ENCODE measurements at regions not wholly inside any gene's neighbourhood (a gene's known extent, or its start where the extent isn't known, plus 50 kb on each side); places are given as distances from the start of the nearest gene placed in this dataset.
"Not testable (repeated sequence)": the region's sequence is repeated elsewhere in the genome, so short reads cannot be mapped to it uniquely, and the experiment has no call there.

DNA sequence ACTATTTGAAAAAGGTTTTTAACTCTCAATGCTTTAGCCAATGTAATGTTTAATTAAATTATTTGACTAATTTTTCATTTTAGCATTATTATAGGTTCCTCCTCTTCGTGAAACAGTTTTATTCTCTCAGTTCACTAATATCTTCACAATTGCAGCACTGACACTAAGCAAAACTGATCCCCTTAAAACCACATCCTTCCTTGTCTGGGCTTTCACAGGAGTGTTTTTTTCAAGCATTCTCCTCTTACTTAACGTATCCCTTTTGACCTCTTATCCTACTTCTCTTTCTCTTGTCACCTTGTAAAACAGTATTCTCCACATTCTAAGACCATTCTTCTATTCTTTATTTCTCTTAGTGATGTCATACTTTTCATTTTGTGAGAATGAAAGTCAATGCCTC, 112.8 kb downstream of the DSC3 start:
- DNase-seq, result no peak

DNA sequence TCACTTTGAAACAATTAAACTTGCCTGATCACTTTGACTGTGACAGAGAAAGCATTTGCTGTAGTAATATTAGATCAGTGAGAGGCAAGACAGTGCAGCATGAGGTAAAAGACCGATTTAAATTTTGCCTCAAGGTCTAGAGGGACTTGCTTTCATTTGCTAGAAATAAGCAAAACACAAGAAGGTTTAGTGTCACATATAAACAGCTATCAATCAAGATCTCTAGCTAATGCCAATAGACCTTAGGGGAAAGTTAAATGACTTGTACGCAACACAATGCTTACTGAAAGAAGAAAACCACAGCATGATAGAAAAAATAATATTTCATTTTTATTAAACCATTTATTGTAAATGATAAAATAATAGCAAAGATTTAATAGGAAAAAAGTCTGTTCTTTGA, 113.5 kb downstream of the DSC3 start:
- no peak for DNase-seq

DNA sequence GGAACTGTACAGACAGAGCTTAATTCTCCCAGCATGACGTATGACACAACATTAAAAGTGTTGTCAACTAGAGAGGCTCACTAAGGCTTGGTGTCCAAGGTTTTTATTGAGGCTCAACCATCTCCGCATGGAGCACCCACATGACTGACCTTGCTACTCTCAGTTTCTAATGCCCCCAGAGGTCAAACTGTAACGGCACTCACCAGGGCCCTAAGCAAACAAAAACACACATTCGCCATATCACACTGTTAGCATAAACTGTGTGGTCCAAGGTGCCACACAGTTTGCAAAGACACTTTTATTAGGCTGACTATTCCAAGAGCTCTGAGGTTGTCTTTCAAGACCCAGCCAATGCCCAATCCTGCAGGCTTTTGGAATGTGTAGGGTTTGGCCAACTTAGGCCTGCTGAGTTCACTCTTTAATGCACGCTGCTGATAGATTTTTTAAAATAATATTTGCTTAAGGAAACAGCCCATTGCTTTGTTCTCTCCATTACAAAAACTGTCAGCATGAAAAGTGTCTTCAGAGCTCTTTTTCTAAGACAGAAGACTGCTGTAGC, 114.9 kb downstream of the DSC3 start:
- DNase-seq, result no peak

DNA sequence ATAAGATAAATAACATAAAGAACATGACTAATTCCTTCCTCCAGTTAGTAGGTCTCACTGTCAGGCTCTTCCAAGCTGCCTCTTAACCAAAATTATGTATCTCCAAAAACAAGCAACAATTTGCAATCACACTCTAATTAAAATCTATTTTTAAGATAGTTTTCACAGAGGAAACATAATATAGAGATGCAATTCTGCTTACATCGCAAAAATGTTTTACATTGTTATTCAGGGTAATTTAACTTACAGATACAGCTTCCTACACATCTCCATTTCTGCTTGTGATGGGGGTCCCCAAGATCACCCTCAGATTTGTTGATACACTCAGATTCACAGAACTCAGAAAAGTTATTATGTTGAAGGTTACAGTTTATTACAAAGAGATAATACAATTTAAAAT, 115.5 kb downstream of the DSC3 start:
- no peak for DNase-seq

DNA sequence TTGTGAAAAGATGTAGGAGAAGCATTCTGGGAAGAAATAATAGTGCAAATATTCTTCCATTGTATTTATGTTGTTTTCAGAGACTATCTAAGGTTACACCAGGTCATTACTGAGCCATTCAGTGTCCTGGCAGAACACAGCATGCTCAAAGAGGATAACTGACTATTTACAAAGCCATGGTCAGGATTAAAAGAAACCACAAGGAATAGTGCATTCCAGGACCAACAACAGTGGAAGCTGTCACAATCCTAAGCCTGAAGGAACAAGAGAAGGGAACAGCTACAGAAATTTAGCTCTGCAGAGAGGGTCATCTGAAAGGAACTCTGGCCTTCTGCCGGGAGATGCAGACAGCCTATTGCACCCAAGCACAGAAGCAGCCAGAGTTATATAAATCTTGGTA, 116.7 kb downstream of the DSC3 start:
- DNase-seq, result no peak

DNA sequence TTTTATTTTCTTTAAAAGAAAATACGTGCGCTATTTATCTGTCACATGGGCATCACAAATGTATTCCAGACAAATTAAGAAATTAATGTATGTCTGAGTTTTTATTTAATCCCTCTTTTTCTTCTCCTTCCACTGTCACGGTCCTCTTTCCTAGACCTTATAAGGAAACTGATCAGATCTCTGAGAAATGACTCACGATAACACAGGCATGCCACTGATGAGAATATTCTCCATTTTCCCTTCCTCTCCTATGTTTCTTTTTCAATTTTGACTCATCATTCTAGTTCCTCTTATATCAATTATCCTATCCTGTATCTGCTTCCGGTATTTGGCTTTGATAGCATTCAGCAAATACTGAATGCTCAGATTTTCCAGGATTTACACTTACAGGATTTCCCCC, 121.8 kb downstream of the DSC3 start:
- DNase-seq, result no peak

DNA sequence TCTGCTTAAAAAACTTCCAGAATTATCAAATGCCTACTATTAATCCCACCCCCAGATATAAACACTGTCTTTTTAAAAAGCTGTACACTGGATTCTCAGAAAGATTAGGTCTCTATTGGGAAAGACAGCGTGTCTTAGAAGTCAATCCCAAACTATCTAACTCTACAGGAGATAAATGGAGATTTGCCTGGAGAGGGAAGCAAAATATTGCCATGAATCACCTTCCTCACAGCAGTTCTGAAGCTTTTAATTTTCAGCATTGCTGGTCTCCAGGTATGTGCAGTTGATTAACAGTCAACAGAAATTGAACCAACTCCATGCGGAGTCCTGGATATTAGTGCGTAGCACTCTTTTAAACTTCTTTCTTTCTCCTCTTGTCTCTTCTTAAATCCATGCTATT, 122.2 kb downstream of the DSC3 start:
- DNase-seq, result no peak

DNA sequence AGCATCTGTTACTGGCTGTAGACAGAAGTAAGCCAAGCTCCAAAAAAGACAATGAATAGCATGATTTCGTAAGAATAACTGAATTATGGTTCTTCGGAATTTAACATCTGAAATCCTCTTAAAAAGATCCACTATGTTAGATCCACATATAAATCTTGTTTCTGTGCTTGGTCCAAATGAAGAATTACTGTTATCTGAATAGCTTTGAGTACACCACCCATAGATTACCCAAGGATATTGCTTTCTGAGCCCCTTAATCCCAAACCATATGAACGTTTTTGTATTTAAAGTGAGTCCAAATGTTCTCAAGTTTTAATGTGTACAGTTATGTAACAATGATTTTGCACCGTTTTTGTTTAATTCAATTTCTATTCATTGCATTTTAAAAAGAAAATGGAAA, 124.9 kb downstream of the DSC3 start:
- DNase-seq, result no peak

DNA sequence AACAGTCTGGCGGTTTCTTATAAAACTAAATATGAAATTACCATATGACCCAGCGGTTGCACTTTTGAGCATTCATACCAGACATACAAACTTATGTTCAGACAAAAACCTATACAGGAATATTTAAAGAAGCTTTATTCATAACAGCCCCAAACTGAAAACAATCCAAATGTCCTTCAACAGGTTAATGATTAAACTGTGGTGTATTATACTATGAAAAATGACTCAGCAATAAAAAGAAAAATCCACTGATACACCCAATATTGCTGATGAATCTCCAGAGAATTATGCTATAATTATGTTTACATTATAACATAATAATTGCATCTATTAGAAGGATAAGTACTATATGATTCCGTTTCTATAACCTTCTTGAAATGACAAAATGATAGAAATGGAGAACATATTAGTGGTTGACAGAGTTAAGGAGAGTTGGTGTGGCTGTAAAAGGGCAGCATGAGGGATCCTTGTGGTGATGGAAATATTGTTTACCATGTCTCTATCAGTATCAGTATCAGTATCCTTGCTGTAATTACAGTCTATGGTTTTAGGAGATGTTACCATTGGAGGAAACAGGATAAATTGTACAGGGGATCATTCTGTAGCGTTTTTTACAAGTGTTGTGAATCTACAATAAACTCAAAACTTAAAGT, 127.1 kb downstream of the DSC3 start:
- no peak for DNase-seq

DNA sequence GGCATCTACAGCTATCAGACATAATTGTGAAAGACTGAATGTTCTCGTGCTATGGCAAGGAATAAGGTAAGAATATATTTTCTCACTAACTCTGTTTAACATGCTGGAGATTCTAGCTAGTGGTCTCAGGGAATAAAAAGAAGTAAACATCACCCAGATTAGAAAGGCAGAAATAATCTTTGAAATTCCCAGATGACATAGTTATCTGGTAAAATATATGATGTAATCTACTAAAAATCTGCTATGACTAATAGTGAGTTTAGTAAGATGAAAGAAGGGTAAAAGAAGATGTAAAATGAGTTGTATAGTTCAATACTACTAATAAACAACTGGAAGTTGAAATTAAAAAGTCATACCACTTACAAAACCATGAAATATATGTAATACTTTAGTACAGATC, 134.2 kb downstream of the DSC3 start:
- no peak for DNase-seq

DNA sequence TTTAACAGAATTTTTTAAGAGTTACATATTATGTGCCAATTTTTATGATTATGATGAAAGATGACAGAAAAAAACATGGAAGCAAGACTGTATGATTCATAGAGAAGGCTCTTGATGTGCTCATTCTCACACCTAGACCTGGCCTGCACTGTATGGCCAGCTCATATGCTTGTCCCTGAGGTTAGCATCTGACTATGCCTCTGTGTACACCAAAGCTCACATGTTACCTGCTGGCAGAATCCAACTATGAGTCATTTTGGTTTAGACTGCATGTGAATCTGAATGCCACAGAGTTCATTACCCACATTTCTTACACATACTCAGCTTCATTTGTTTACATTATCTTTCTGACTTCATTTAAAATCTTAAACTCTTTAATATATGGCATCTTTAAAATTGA, 139.0 kb downstream of the DSC3 start:
- no peak for DNase-seq

DNA sequence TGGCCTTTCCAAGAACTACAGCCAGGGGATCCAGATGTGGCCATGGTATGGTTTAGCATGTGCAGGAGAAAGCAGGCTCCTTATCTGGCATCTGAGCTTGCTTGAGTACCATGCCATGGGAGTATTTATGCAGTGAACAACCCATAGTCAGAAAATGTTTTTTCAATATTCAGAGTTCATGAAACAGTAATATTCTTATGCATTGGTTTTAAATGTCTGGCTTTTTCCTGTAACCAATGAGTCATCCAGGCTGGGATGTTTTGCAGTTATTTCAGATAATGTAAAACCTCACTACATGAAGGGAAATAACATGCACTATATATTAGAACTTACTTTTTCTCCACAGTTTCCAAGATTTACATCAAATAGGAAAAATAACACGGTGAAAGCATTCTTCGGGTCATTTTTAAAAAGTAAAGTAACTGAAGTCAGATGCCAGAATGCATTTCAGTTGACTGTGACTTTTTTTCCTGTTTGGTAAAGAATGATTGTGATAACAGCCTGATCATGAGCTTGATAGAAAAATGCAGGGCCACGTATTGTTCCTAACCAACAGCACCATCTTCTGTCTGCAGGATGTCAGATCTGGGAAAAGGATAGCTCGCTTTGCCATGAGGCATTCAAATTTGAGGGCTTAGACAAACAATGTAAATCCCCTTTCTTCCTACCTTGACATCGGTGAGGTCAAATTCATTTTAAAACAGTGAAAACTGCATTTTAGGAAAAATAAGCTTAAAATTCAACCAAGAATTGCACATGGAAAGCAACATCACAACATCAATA, 152.8 kb downstream of the DSC3 start:
- no peak for DNase-seq

DNA sequence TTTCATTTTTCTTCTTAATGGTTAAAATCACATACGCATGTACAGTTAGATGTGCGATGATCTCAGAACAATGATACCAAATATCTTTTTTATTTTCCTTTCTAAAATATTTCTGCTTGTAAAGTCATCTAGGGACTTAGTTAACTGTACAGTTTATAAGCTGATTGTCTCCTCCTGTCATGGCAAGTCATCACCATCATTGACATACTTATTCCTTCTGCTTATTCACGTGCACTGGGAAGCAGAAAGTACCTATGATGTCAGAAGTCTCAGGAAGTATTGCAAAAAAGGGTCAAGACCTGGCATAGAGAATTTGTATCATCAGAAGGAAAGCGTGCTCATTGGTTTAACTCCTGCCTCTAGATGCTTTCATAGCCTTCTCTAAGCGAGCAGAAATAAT, 154.2 kb downstream of the DSC3 start:
- no peak for DNase-seq

DNA sequence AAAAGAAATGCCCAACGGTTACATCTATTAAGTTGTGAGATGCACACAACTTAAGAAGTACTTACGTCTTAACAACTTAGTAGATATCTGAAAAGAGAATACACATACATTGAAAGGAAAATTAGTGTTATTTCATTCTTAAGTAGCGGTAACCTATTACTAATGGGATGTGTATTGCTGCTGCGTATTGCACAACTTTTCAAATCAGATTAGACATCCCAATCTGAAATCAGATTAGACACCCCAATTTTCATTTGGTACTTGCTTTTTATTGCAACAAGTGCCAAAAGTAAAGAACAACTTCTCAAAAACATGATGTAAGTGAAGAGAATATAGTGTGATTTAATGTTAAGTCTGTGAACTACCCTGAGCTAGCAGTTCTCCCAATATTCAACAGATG, 155.5 kb downstream of the DSC3 start:
- no peak for DNase-seq

DNA sequence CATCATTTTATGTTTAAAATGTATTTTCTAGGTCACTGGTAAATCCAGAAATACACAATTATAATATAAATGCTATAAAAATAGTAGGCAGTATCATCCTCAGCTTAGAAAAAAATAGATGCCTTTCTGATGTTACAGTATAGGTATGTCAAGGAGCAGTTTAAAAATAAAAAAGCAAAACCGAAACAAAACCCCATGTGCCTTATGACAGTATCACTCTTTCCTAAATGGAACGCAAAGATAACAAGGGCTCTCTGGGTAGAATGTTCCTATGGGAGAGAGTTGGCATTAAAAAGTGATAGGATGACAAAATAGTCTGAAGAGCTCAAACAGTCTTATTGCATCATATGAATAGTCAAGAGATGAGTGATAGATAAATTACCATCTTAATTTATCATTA, 172.1 kb downstream of the DSC3 start:
- DNase-seq, result no peak

DNA sequence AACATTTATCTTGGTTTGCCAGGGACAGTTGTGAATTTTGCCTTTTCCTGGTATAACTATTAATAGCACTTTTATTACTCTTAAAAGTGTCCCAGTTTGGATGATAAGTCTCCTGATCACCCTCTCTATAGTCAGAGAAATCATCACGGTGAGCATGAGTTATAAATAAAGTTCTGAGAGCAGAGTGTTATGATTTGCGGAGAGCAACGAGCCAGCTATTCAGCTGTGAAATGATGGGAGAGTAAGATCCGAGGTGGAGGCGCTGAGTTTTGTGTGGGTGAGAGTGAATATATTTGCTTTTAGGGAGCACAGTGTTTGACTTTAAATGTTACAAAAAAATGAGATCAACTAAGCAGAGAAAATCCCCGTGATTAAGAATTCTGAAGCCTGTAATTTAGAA, 179.6 kb downstream of the DSC3 start:
- no peak for DNase-seq

DNA sequence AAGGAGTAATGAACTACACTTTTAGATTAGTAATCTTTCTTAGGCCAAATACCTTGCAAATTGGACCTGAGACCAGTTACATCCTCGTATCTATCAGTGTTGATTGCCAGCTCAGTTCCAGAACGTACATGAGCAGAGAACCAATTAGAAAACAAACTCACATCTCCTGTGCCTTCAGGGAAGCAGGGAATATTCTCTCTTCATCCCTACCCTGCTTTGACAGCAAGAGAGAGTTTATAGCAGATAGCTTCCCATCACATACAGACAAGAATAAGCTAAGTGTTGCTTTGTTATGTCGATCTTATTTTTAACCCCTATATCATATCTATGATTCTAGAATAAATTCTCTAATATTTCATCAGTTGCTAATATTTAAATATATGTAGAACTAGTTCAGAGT, 181.8 kb downstream of the DSC3 start:
- DNase-seq, result no peak

DNA sequence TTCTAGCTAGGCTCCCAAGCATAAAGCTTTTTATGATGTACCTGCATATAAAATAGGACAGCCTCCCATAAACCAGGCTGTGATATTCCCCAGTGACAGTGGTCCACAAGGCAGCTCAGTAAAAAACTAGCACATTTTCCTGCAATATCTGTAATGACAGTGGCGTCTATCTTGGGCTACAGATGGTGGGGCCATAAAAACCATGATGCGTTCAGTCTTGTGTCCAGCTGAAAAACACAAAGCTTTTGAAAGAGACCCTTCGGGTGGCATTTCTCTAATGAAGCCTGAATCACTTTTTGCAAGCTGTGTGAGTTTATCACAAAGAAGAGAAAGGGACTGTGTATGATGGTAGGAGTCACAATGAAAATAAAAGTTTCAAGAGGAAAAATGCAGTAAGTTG, 183.5 kb downstream of the DSC3 start:
- DNase-seq, result no peak

DNA sequence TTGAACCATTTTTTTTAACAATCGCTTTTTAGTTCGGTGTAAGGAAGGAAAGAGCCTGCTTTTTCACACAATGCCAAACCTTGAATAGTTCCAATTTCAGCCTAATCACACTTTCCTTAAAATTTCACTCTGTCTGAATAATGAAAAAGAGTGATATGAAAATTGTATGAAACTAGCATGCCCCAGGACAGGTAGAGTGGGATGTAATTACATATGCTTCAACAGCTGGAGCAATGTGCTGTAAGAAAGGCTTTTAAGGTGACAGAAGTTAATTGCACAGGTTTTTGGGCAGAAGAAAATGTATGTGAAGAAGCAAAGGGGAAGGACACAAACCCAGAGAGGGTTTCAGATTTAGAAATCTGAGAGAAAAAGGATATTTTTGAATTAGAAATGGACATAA, 184.0 kb downstream of the DSC3 start:
- DNase-seq, result no peak

DNA sequence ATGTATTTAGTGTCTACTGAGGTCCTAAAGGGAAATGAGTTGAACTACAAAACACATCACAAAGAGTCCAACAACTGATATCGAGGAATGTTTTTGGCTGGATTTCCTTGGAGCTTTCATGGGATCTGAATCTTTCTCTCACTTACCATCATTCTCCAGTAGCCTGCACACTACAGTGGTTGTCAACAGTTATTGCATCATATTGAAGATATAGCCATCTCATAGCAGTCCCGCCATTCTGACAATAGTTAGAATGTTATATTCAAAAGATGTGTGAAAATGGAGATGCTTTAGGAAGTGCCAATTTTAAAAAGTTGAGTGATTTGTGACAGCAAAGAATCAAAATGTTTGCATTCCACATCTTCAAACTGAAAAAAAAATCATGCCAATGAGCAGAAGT, 186.8 kb downstream of the DSC3 start:
- DNase-seq, result no peak

DNA sequence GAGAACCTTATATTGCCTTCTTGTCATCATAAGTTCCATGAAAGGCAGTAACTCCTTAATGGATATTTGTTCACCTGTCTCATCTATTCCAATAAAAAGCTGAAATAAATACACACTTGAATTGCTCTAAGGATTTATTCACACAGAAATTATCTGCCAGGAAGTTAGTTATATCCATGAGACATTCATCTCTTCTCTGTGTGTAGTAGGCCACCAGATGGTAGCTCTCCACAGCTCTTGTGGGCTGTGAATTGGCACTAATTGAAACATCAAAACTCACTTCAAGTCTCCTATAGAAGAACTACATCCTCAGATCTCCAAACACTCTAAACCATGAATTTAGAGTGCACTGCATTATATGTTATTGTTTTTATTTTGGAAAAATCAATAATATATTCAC, 189.6 kb downstream of the DSC3 start:
- DNase-seq, result no peak

DNA sequence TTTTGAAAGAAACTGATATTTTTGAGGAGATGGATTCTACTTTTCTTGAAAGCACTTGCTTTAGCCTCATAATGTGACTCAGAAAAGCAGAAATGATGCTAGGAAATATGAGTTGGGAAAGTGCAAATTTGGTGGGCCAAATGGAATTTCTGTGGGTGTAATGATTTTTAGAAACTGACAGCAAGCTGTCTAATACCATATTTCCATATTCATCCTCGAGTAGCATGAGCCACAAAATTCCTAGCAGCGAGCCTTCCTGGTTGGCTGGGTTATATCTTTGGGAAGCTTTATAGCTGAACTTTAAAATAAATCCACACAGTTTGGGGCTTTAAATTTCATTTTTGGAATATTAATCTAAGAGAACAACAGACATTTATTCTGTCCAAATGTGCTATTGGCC, 190.0 kb downstream of the DSC3 start:
- DNase-seq, result no peak

DNA sequence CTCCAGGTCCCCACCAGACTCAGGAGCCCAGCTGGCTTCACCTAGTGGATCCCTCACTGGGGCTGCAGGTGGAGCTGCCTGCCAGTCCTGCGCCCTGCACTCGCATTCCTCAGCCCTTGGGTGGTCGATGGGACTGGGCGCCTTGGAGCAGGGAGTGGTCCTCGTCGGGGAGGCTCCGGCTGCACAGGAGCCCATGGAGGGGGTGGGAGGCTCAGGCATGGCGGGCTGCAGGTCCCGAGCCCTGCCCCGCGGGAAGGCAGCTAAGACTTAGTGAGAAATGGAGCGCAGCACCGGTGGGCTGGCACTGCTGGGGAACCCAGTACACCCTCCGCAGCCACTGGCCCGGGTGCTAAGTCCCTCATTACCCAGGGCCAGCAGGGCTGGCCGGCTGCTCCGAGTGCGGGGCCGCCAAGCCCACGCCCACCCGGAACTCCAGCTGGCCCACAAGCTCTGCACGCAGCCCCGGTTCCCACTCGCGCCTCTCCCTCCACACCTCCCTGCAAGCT, 203.4 kb downstream of the DSC3 start:
- not testable (repeated sequence) for DNase-seq

DNA sequence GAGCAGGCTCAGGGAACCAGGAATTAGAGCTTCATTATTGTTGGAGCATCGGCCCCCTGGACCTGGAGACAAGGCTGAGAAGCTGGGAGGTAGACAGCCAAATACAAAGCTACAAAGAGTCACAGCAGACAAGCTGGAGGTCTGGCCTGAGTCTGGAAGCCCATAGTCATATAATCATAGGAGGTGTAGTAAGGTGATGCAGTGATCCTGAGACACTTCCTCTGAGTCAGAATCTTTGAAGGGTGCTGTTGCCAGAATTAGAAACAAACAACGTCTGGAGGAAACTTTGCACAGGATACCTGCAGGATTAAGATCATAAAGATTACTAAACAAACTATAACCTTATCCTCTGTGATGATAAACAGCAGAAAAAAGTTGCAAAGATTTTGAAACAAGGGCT, 213.8 kb downstream of the DSC3 start:
- no peak for DNase-seq

DNA sequence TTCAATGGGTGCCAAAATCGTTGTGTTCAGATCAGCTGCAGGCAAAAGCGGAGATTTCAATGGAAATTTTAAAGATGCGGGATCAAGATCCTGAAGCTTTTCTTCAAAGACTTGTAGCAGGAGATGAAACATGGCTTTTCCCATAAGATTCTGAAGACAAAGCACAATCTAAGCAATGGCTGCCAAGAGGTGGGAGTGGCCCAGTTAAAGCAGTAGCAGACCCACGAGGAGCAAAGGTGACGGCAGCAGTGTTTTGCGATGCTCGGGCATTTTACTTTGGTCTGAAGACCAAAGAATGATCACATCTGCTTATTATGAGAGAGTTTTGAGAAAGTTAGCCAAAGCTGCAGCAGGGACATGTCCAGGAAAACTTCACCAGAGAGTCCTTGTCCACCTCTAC, 222.9 kb downstream of the DSC3 start:
- DNase-seq, result no peak
